ENCODE measurements at regions not wholly inside any gene's neighbourhood (a gene's known extent, or its start where the extent isn't known, plus 50 kb on each side); places are given as distances from the start of the nearest gene placed in this dataset.
A peak's percentile ranks its signal among the peaks of the same experiment; 100 is the strongest.

DNA sequence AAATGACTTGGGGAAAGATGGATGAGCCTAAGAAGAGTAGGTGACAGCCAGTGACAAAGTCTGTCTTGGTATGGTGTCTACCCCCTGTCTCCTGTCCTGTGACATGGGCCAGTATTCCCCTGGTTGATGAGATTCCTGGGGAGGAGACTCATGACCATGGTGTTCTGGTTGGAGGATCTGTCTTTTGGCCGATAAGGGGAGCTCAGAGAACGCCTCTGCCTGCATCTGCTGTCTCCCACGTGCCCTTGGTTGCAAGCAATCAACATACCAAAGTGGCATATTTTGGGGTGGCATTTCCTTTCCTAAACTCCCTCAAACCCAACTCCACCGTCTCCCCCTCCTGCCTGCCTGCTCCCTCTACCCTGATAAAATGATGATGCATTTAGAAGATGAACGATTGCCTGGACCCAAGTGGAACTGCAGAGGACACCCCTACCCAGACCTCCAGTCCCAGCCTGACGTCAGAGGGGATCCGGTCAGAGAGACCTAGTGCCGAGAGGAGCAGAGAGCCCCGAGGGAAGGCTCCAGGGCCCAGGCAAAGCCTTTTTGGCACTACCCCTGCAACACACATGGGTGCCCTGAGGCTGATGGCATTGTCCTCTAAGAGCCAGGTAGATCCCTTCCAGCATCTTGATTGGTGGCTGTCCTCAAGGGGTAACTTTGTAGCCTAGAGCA is 88.0 kb upstream of the KCNK12 start:
- peaks cover 27% of the 10 kb centered on the region for H3K36me3 ChIP-seq (ENCODE audit: control insufficient read depth, low read length)
- H3K4me3 ChIP-seq (ENCODE audit: low read length): peak overlapping the region; percentile 78
- peaks cover 95% of the 10 kb centered on the region for H3K4me1 ChIP-seq (ENCODE audit: control insufficient read depth, low read length)
- H3K27ac ChIP-seq (ENCODE audit: low read depth, low read length): peak overlapping the region; percentile 97
- peaks cover 48% of the 10 kb centered on the region for H3K79me2 ChIP-seq (ENCODE audit: control insufficient read depth, low read length)
- H3K9me3 ChIP-seq (ENCODE audit: control insufficient read depth, insufficient read depth, low read length): no peaks in the 10 kb centered on the region
- no peaks in the 10 kb centered on the region for H4K20me1 ChIP-seq (ENCODE audit: control insufficient read depth, insufficient read depth, low read depth, low read length)
- H3F3A ChIP-seq (ENCODE audit: control insufficient read depth, insufficient read depth): peaks cover 48% of the 10 kb centered on the region
- H3K9me2 ChIP-seq (replicated peaks; ENCODE audit: control insufficient read depth, low read length): no peaks in the 10 kb centered on the region
- H3K27me3 ChIP-seq (ENCODE audit: control insufficient read depth, low read length): no peaks in the 10 kb centered on the region
- TF ChIP-seq EZH2phosphoT487 (IDR thresholded peaks at IDR 0.05; ENCODE audit: borderline replicate concordance, low read length) (no peak), CTCF (IDR thresholded peaks at IDR 0.05; ENCODE audit: low read depth, low read length, poor library complexity, severe bottlenecking) (peak; percentile 15)
- H3K4me2 ChIP-seq (ENCODE audit: low read length): peak overlapping the region; percentile 87

DNA sequence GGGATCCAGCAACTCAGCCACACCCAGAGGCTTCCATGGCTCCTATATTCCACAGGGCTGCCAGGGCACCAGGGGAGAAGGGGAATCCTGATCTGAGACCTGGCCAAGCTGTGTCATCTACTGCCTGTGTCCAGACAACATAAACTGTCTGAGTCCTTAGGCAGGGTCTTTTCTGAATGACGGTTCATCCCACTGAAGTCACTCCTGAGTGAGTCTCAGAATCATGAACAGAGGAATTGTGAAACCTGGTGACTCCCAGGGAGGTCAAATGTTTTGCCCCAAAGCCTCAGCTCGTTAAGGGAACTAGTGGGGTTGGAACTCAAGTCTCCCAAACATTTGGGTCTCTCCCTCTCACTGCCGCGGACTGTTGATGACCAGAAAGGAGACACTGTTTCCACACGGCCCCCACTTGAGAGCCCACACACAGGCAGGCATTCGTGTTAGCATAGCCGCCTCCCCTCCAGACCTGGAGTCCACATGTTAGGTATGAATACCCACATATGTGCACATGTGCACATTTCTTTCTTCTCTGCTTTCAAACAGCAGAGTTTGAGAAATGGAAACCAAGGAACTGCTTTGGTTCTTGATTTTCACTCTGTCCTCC is 87.2 kb upstream of the KCNK12 start:
- Histone ChIP-seq H3K4me2 (ENCODE audit: low read length) (peak overlapping the region; percentile 87), H3F3A (ENCODE audit: control insufficient read depth, insufficient read depth) (peaks cover 46% of the 10 kb centered on the region), H3K27ac (ENCODE audit: low read depth, low read length) (peak overlapping the region; percentile 97)

DNA sequence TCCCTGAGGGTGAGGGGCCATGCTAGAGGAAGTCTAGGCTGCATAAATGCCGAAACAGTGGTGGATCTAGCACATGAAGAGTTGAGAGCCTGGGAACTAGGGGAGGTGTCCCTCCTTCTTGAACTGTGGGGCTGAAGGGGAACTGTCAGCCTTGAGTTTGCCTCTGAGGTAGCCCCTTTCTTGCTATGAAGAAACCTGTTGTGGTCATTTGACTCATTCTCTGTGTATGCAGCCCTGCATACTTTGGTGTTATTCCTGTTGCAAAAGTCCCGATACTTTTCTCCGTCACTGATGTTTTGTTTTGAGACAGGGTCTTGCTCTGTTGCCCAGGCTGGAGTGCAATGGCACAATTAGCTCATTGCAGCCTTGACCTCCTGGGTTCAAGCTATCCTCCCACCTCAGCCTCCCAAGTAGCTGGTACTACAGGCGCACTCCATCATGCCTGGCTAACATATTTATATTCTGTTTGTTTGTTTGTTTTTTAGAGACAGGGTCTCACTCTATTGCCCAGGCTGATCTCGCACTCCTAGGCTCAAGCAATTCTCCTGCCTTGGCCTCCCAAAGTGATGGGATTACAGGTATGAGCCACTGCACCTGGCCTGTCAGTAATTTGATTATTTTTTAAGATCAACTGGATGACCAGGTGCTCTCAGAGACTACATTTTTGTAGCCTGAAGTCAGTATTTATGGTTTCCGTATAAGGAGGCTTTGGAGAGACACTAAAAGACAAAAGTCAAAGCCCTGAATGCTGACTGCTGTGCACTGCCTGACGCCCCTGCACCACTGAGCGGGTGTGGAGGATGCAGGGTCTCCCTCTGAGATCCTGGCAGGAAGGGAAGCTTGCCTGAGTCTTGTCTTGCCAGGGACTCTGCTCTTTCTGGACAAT is 86.2 kb upstream of the KCNK12 start:
- peaks cover 20% of the 10 kb centered on the region for H3K36me3 ChIP-seq (ENCODE audit: control insufficient read depth, low read length)
- H3K4me1 ChIP-seq (ENCODE audit: control insufficient read depth, low read length): peaks cover 95% of the 10 kb centered on the region
- H3F3A ChIP-seq (ENCODE audit: control insufficient read depth, insufficient read depth): peaks cover 40% of the 10 kb centered on the region
- peak overlapping the region; percentile 97 for H3K27ac ChIP-seq (ENCODE audit: low read depth, low read length)
- no peaks in the 10 kb centered on the region for H3K27me3 ChIP-seq (ENCODE audit: control insufficient read depth, low read length)
- H4K20me1 ChIP-seq (ENCODE audit: control insufficient read depth, insufficient read depth, low read depth, low read length): no peaks in the 10 kb centered on the region
- TF ChIP-seq CTCF (IDR thresholded peaks at IDR 0.05; ENCODE audit: low read depth, low read length, poor library complexity, severe bottlenecking): no peak
- no peak for TF ChIP-seq EZH2phosphoT487 (IDR thresholded peaks at IDR 0.05; ENCODE audit: borderline replicate concordance, low read length)
- peaks cover 45% of the 10 kb centered on the region for H3K79me2 ChIP-seq (ENCODE audit: control insufficient read depth, low read length)
- H3K4me3 ChIP-seq (ENCODE audit: low read length): peak overlapping the region; percentile 78
- no peaks in the 10 kb centered on the region for H3K9me2 ChIP-seq (replicated peaks; ENCODE audit: control insufficient read depth, low read length)
- peak overlapping the region; percentile 87 for H3K4me2 ChIP-seq (ENCODE audit: low read length)
- no peaks in the 10 kb centered on the region for H3K9me3 ChIP-seq (ENCODE audit: control insufficient read depth, insufficient read depth, low read length)

More for the DNA sequence above, 87.2 kb upstream of the KCNK12 start:
- Histone ChIP-seq H3K9me3 (ENCODE audit: control insufficient read depth, insufficient read depth, low read length) (no peaks in the 10 kb centered on the region), H3K79me2 (ENCODE audit: control insufficient read depth, low read length) (peaks cover 48% of the 10 kb centered on the region), H4K20me1 (ENCODE audit: control insufficient read depth, insufficient read depth, low read depth, low read length) (no peaks in the 10 kb centered on the region), H3K4me1 (ENCODE audit: control insufficient read depth, low read length) (peaks cover 95% of the 10 kb centered on the region), H3K4me3 (ENCODE audit: low read length) (peak overlapping the region; percentile 78), H3K27me3 (ENCODE audit: control insufficient read depth, low read length) (no peaks in the 10 kb centered on the region), H3K36me3 (ENCODE audit: control insufficient read depth, low read length) (peaks cover 20% of the 10 kb centered on the region), H3K9me2 (replicated peaks; ENCODE audit: control insufficient read depth, low read length) (no peaks in the 10 kb centered on the region)
- TF ChIP-seq CTCF (IDR thresholded peaks at IDR 0.05; ENCODE audit: low read depth, low read length, poor library complexity, severe bottlenecking): no peak
- TF ChIP-seq EZH2phosphoT487 (IDR thresholded peaks at IDR 0.05; ENCODE audit: borderline replicate concordance, low read length): no peak
